ENCODE measurements at regions not wholly inside any gene's neighbourhood (a gene's known extent, or its start where the extent isn't known, plus 50 kb on each side); places are given as distances from the start of the nearest gene placed in this dataset.

- Histone ChIP-seq H4K20me1 (ENCODE audit: insufficient read depth) (no peaks in the 10 kb centered on the region), H3K4me3 (ENCODE audit: low read length) (no peak overlapping the region), H3K4me2 (ENCODE audit: low read length) (no peak overlapping the region), H3K9me3 (ENCODE audit: low read length) (no peaks in the 10 kb centered on the region), H3K27me3 (ENCODE audit: insufficient read depth, low read depth, low read length) (no peaks in the 10 kb centered on the region), H2AFZ (ENCODE audit: low read depth, low read length) (no peak overlapping the region), H3K79me2 (replicated peaks; ENCODE audit: insufficient read depth, low read length) (no peaks in the 10 kb centered on the region), H3K9ac (ENCODE audit: low read length) (no peak overlapping the region), H3K9me2 (ENCODE audit: insufficient read depth, low read length) (no peaks in the 10 kb centered on the region), H3K36me3 (ENCODE audit: insufficient read depth, low read length) (no peaks in the 10 kb centered on the region), H3K27ac (ENCODE audit: low read length) (no peak overlapping the region), H3F3A (ENCODE audit: insufficient read depth, low read length, poor library complexity, severe bottlenecking) (no peaks in the 10 kb centered on the region)
- no peak for TF ChIP-seq EZH2 (IDR thresholded peaks at IDR 0.05; ENCODE audit: borderline replicate concordance, insufficient read depth, low read length, poor library complexity, severe bottlenecking)
- no peak for TF ChIP-seq POLR2AphosphoS5 (IDR thresholded peaks at IDR 0.05)
- TF ChIP-seq CTCF (IDR thresholded peaks at IDR 0.05; ENCODE audit: poor library complexity, severe bottlenecking), result no peak
- TF ChIP-seq REST (IDR thresholded peaks at IDR 0.05; ENCODE audit: borderline replicate concordance), result no peak
- no peak for TF ChIP-seq MXI1 (conservative IDR thresholded peaks at IDR 0.05; ENCODE audit: poor library complexity, severe bottlenecking)
- TF ChIP-seq RAD21 (conservative IDR thresholded peaks at IDR 0.05), result no peak
- no peak for TF ChIP-seq SMC3 (conservative IDR thresholded peaks at IDR 0.05; ENCODE audit: poor library complexity)
- no peak for TF ChIP-seq TAF1 (IDR thresholded peaks at IDR 0.05; ENCODE audit: low read depth)
- TF ChIP-seq EP300 (conservative IDR thresholded peaks at IDR 0.05; ENCODE audit: poor library complexity, severe bottlenecking), result no peak
These were observed 84.0 kb upstream of the PRICKLE1 start for GRCh38 chr12:42673535-42673934.

GRCh38 chr12:42670719-42671118 lies 81.2 kb upstream of the PRICKLE1 start:
- Histone ChIP-seq H3F3A (ENCODE audit: insufficient read depth, low read length, poor library complexity, severe bottlenecking) (no peaks in the 10 kb centered on the region), H4K20me1 (ENCODE audit: insufficient read depth) (no peaks in the 10 kb centered on the region), H2AFZ (ENCODE audit: low read depth, low read length) (no peak overlapping the region), H3K27me3 (ENCODE audit: insufficient read depth, low read depth, low read length) (no peaks in the 10 kb centered on the region), H3K36me3 (ENCODE audit: insufficient read depth, low read length) (no peaks in the 10 kb centered on the region), H3K79me2 (replicated peaks; ENCODE audit: insufficient read depth, low read length) (no peaks in the 10 kb centered on the region), H3K9me3 (ENCODE audit: low read length) (no peaks in the 10 kb centered on the region), H3K4me3 (ENCODE audit: low read length) (no peak overlapping the region), H3K4me2 (ENCODE audit: low read length) (no peak overlapping the region), H3K27ac (ENCODE audit: low read length) (no peak overlapping the region), H3K9me2 (ENCODE audit: insufficient read depth, low read length) (no peaks in the 10 kb centered on the region), H3K9ac (ENCODE audit: low read length) (no peak overlapping the region)
- no peak for TF ChIP-seq TAF1 (IDR thresholded peaks at IDR 0.05; ENCODE audit: low read depth)
- TF ChIP-seq RAD21 (conservative IDR thresholded peaks at IDR 0.05), result no peak
- no peak for TF ChIP-seq POLR2AphosphoS5 (IDR thresholded peaks at IDR 0.05)
- TF ChIP-seq EP300 (conservative IDR thresholded peaks at IDR 0.05; ENCODE audit: poor library complexity, severe bottlenecking), result no peak
- TF ChIP-seq SMC3 (conservative IDR thresholded peaks at IDR 0.05; ENCODE audit: poor library complexity), result no peak
- no peak for TF ChIP-seq REST (IDR thresholded peaks at IDR 0.05; ENCODE audit: borderline replicate concordance)
- no peak for TF ChIP-seq CTCF (IDR thresholded peaks at IDR 0.05; ENCODE audit: poor library complexity, severe bottlenecking)
- TF ChIP-seq EZH2 (IDR thresholded peaks at IDR 0.05; ENCODE audit: borderline replicate concordance, insufficient read depth, low read length, poor library complexity, severe bottlenecking), result no peak
- no peak for TF ChIP-seq MXI1 (conservative IDR thresholded peaks at IDR 0.05; ENCODE audit: poor library complexity, severe bottlenecking)
